ENCODE measurements at regions not wholly inside any gene's neighbourhood (a gene's known extent, or its start where the extent isn't known, plus 50 kb on each side); places are given as distances from the start of the nearest gene placed in this dataset.

DNA sequence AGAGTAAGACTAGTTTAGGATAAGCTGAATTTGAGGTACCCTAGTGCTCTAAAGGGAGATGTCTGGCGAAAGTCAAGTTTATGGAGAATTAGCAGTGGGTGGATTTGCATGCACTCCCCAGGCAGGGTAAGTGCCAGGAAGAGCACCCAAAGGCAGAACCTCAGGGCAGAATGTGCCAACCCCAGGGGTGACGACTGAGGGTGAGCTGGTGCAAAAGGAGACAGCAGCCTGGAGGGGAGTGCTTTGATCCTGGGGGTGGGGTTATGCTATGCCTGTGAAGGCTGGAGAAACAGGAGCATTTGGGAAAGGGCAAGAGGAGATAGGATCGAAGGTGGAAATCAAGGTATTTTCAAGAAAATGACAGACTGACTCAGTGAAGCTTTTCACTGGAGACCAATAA, 208.5 kb upstream of the PDE10A start:
- Histone ChIP-seq H3K27me3 (ENCODE audit: insufficient read depth, low read length) (peaks cover 12% of the 10 kb centered on the region), H3K9ac (ENCODE audit: low read length) (no peak overlapping the region), H4K20me1 (ENCODE audit: insufficient read depth, low read length) (no peaks in the 10 kb centered on the region), H2AFZ (ENCODE audit: low read depth, low read length) (no peak overlapping the region), H3K79me2 (ENCODE audit: insufficient read depth, low read length) (no peaks in the 10 kb centered on the region), H3K4me3 (ENCODE audit: insufficient read depth, low read depth, low read length) (no peak overlapping the region), H3K36me3 (ENCODE audit: insufficient read depth, low read length) (no peaks in the 10 kb centered on the region), H3K9me3 (ENCODE audit: insufficient read depth, low read depth, low read length) (no peaks in the 10 kb centered on the region), H3K4me1 (ENCODE audit: insufficient read depth, low read length) (no peaks in the 10 kb centered on the region), H3K27ac (ENCODE audit: low read depth, low read length) (no peak overlapping the region), H3K4me2 (ENCODE audit: low read length) (no peak overlapping the region)
- no peak for DNase-seq (ENCODE audit: low read depth)
- peaks cover 1% of the 10 kb centered on the region for H3K27me3 Mint-ChIP-seq (ENCODE audit: low read depth, unreplicated experiment)
- no peak overlapping the region for H3K4me3 Mint-ChIP-seq (ENCODE audit: unreplicated experiment)
- no peak for FAIRE-seq
- TF ChIP-seq, protein P1, sequence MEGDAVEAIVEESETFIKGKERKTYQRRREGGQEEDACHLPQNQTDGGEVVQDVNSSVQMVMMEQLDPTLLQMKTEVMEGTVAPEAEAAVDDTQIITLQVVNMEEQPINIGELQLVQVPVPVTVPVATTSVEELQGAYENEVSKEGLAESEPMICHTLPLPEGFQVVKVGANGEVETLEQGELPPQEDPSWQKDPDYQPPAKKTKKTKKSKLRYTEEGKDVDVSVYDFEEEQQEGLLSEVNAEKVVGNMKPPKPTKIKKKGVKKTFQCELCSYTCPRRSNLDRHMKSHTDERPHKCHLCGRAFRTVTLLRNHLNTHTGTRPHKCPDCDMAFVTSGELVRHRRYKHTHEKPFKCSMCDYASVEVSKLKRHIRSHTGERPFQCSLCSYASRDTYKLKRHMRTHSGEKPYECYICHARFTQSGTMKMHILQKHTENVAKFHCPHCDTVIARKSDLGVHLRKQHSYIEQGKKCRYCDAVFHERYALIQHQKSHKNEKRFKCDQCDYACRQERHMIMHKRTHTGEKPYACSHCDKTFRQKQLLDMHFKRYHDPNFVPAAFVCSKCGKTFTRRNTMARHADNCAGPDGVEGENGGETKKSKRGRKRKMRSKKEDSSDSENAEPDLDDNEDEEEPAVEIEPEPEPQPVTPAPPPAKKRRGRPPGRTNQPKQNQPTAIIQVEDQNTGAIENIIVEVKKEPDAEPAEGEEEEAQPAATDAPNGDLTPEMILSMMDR (IDR thresholded peaks at IDR 0.05; ENCODE audit: insufficient read depth, low read depth, low read length): no peak
- no peak for TF ChIP-seq EZH2 (IDR thresholded peaks at IDR 0.05; ENCODE audit: insufficient read depth, low read length)
- no peak overlapping the region for H3K27ac Mint-ChIP-seq (ENCODE audit: unreplicated experiment)
- H3K4me1 Mint-ChIP-seq (ENCODE audit: low read depth, unreplicated experiment): no peaks in the 10 kb centered on the region
- peaks cover 2% of the 10 kb centered on the region for H3K9me3 Mint-ChIP-seq (ENCODE audit: unreplicated experiment)
- H3K36me3 Mint-ChIP-seq (ENCODE audit: low read depth, unreplicated experiment): no peaks in the 10 kb centered on the region

DNA sequence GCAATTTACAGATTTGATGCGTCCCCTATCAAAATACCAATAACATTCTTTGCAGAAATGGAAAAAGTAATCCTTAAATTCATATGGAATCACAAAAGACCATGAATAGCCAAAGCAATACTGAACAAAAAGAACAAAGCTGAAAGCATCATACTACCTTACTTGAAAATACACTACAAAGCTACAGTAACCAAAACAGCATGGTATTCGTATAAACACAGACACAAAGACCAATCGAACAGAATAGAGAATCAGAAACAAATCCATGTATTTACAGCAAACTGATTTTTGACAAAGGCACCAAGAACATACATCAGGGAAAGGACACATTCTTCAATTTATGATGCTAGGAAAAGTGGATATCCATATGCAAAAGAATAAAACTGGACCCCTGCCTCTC, 206.5 kb upstream of the PDE10A start:
- FAIRE-seq (no peak), DNase-seq (ENCODE audit: low read depth) (no peak)
- Mint-ChIP-seq H3K27me3 (ENCODE audit: low read depth, unreplicated experiment) (peaks cover 2% of the 10 kb centered on the region), H3K27ac (ENCODE audit: unreplicated experiment) (no peak overlapping the region), H3K4me3 (ENCODE audit: unreplicated experiment) (no peak overlapping the region), H3K36me3 (ENCODE audit: low read depth, unreplicated experiment) (no peaks in the 10 kb centered on the region), H3K9me3 (ENCODE audit: unreplicated experiment) (peaks cover 2% of the 10 kb centered on the region), H3K4me1 (ENCODE audit: low read depth, unreplicated experiment) (no peaks in the 10 kb centered on the region)
- no peaks in the 10 kb centered on the region for H3K9me3 ChIP-seq (ENCODE audit: insufficient read depth, low read depth, low read length)
- no peak overlapping the region for H2AFZ ChIP-seq (ENCODE audit: low read depth, low read length)
- H3K4me3 ChIP-seq (ENCODE audit: insufficient read depth, low read depth, low read length): no peak overlapping the region
- no peaks in the 10 kb centered on the region for H3K79me2 ChIP-seq (ENCODE audit: insufficient read depth, low read length)
- TF ChIP-seq, protein P1 (IDR thresholded peaks at IDR 0.05; ENCODE audit: insufficient read depth, low read depth, low read length): no peak
- H3K36me3 ChIP-seq (ENCODE audit: insufficient read depth, low read length): no peaks in the 10 kb centered on the region
- H4K20me1 ChIP-seq (ENCODE audit: insufficient read depth, low read length): no peaks in the 10 kb centered on the region
- H3K9ac ChIP-seq (ENCODE audit: low read length): no peak overlapping the region
- peaks cover 4% of the 10 kb centered on the region for H3K27me3 ChIP-seq (ENCODE audit: insufficient read depth, low read length)
- no peak overlapping the region for H3K27ac ChIP-seq (ENCODE audit: low read depth, low read length)
- no peak overlapping the region for H3K4me2 ChIP-seq (ENCODE audit: low read length)
- no peaks in the 10 kb centered on the region for H3K4me1 ChIP-seq (ENCODE audit: insufficient read depth, low read length)

DNA sequence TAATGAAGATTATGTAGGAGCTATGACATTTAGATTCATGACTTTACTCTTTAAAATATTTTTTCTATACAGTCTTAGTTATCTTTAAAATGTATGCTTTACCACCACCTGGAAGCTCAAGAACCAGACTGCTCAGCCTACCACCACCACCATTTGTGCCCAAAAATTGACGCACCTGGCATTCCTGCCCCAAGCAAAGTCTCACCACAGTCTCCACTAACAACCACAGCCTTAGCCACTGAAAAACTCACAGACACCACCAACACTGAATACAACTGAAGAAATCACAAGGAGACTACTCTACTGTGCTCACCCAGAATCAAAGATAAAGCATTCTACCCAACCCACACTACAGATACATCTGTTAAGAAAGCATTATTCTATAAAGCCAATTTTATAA, 201.9 kb upstream of the PDE10A start:
- no peak for FAIRE-seq
- DNase-seq (ENCODE audit: low read depth): no peak
- H3K27me3 Mint-ChIP-seq (ENCODE audit: low read depth, unreplicated experiment): peaks cover 6% of the 10 kb centered on the region
- H3K79me2 ChIP-seq (ENCODE audit: insufficient read depth, low read length): no peaks in the 10 kb centered on the region
- H3K9me3 ChIP-seq (ENCODE audit: insufficient read depth, low read depth, low read length): no peaks in the 10 kb centered on the region
- no peaks in the 10 kb centered on the region for H4K20me1 ChIP-seq (ENCODE audit: insufficient read depth, low read length)
- H3K4me1 Mint-ChIP-seq (ENCODE audit: low read depth, unreplicated experiment): no peaks in the 10 kb centered on the region
- H3K9me3 Mint-ChIP-seq (ENCODE audit: unreplicated experiment): peaks cover 4% of the 10 kb centered on the region
- H3K9ac ChIP-seq (ENCODE audit: low read length): no peak overlapping the region
- no peak overlapping the region for H3K4me2 ChIP-seq (ENCODE audit: low read length)
- no peak overlapping the region for H2AFZ ChIP-seq (ENCODE audit: low read depth, low read length)
- no peaks in the 10 kb centered on the region for H3K4me1 ChIP-seq (ENCODE audit: insufficient read depth, low read length)
- no peak overlapping the region for H3K4me3 Mint-ChIP-seq (ENCODE audit: unreplicated experiment)
- no peak overlapping the region for H3K4me3 ChIP-seq (ENCODE audit: insufficient read depth, low read depth, low read length)
- H3K27ac Mint-ChIP-seq (ENCODE audit: unreplicated experiment): peak overlapping the region; percentile 21
- H3K27me3 ChIP-seq (ENCODE audit: insufficient read depth, low read length): no peaks in the 10 kb centered on the region
- no peaks in the 10 kb centered on the region for H3K36me3 ChIP-seq (ENCODE audit: insufficient read depth, low read length)
- H3K27ac ChIP-seq (ENCODE audit: low read depth, low read length): no peak overlapping the region
- no peak for TF ChIP-seq EZH2 (IDR thresholded peaks at IDR 0.05; ENCODE audit: insufficient read depth, low read length)
- TF ChIP-seq, protein P1 (IDR thresholded peaks at IDR 0.05; ENCODE audit: insufficient read depth, low read depth, low read length): no peak
- no peaks in the 10 kb centered on the region for H3K36me3 Mint-ChIP-seq (ENCODE audit: low read depth, unreplicated experiment)
